HAP-1 (cell line): ENCODE measurements at regions not wholly inside any gene's neighbourhood (a gene's known extent, or its start where the extent isn't known, plus 50 kb on each side); places are given as distances from the start of the nearest gene placed in this dataset.

Experiments
- DNase-seq, 2 experiments: peaks; one replicate each; pipeline ENCODE4 v3.0.0-alpha.2; 2016 to 2020; ENCODE audit warnings: low spot score in 2 of 2
- H3K27me3 ChIP-seq: fragments of 250-450 bp; sonication (Bioruptor Pico); 2 replicates; pipeline ENCODE4 v1.5.1; 2020; ENCODE audit warnings: low read depth, mild to moderate bottlenecking, moderate library complexity
- H3K36me3 ChIP-seq: fragments of 250-450 bp; sonication (Bioruptor Pico); replicated peaks from 2 replicates; pipeline ENCODE4 v1.5.1; 2020; ENCODE audit warnings: mild to moderate bottlenecking
- H3K4me1 ChIP-seq: fragments of 250-450 bp; sonication (Bioruptor Pico); 2 replicates; pipeline ENCODE4 v1.5.1; 2020; ENCODE audit warnings: mild to moderate bottlenecking
- H3K4me3 ChIP-seq: fragments of 250-450 bp; sonication (Bioruptor Pico); 2 replicates; pipeline ENCODE4 v1.5.1; 2020; ENCODE audit warnings: mild to moderate bottlenecking, moderate library complexity
- H3K9me3 ChIP-seq: fragments of 250-450 bp; sonication (Bioruptor Pico); 2 replicates; pipeline ENCODE4 v1.5.1; 2020; ENCODE audit warnings: mild to moderate bottlenecking, moderate library complexity
- in situ Hi-C: fragments of 300-500 bp; cut with MboI; formaldehyde crosslinking; loops from 3 replicates; pipeline ENCODE4 v1.14.3; 2020; ENCODE audit warnings: low sequenced_read_pairs, inconsistent platforms, mixed read lengths

DNA sequence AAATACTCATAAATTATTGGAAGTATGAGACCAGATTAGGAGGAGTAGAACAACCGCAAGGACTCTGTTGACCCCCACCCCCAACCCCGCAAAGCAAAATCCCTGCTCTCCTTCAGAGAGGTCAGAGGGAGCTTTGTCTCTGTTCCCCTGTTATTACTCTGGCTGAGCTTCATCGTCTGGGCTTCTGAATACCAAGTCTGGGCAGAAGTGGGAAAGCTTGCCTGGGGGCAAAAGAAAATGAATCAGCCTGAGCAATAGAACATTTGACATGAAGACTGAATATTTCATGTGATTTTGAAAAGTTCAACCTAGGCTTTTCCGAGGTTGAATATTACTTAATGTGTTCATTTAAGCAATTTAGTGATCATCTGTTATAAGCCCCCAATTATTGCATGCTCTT is 114.6 kb upstream of the ARHGAP28 start:
- no peaks in the 10 kb centered on the region for H3K36me3 ChIP-seq
- H3K9me3 ChIP-seq: no peaks in the 10 kb centered on the region; the same call in 1 of the 2 replicates
- DNase-seq: no peak
- in situ Hi-C loops: no loop called here
- H3K4me3 ChIP-seq: no peak overlapping the region
- no peaks in the 10 kb centered on the region for H3K4me1 ChIP-seq
- no peaks in the 10 kb centered on the region for H3K27me3 ChIP-seq

DNA sequence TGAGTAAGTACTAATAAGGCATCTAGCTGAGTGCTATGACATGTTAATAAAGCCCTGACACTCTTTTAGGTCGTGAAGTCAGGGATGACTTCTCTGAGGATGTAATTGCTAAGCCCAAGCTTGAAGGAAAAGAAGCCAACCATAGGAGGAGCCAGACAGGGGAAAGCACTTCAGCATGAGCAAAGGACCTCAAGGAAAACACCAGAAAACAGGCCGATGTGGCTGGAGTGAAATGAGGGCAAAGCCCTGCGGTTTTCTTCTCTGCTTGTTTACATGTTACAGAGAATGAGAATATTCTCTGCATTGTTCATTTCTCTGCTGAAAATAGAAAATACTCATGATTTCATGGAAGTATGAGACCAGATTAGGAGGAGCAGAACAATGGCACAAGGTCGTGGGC is 112.5 kb upstream of the ARHGAP28 start:
- H3K4me1 ChIP-seq: no peaks in the 10 kb centered on the region
- no peaks in the 10 kb centered on the region; the same call in 1 of the 2 replicates for H3K9me3 ChIP-seq
- no peak overlapping the region for H3K4me3 ChIP-seq
- no peaks in the 10 kb centered on the region for H3K36me3 ChIP-seq
- in situ Hi-C loops: no loop called here
- no peak for DNase-seq
- H3K27me3 ChIP-seq: no peaks in the 10 kb centered on the region

DNA sequence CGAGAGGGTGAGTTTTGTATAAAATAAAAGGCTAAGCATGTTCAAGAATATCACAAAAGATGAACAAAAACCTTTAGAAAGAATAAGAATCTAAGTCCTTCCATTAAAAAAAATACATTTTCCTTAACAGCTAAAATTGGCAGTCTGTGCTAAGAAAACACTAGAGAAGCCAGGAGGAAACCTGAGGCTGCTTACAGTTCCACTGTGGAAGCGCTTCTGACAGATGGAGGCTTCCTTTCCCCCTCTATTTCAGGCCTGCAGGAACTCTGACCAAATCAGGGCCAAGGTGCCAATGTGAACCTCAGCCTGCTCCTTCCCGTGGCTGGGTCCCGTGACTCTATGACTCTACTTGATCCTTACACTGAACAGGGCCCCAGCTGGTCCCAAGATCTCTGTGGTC is 108.1 kb upstream of the ARHGAP28 start:
- in situ Hi-C loops: no loop called here
- Histone ChIP-seq H3K27me3 (no peaks in the 10 kb centered on the region), H3K36me3 (no peaks in the 10 kb centered on the region), H3K4me1 (no peaks in the 10 kb centered on the region), H3K9me3 (no peaks in the 10 kb centered on the region; the same call in 1 of the 2 replicates), H3K4me3 (no peak overlapping the region)
- no peak for DNase-seq

- Histone ChIP-seq H3K36me3 (no peaks in the 10 kb centered on the region), H3K9me3 (no peaks in the 10 kb centered on the region; the same call in 1 of the 2 replicates), H3K27me3 (no peaks in the 10 kb centered on the region), H3K4me1 (no peaks in the 10 kb centered on the region), H3K4me3 (no peak overlapping the region)
- in situ Hi-C loops: no loop called here
- DNase-seq: no peak
These were observed 106.2 kb upstream of the ARHGAP28 start for GRCh38 chr18:6623278-6623677.

- Histone ChIP-seq H3K4me1 (no peaks in the 10 kb centered on the region), H3K36me3 (no peaks in the 10 kb centered on the region), H3K27me3 (no peaks in the 10 kb centered on the region), H3K9me3 (no peaks in the 10 kb centered on the region; the same call in 1 of the 2 replicates), H3K4me3 (no peak overlapping the region)
- in situ Hi-C loops: no loop called here
- no peak for DNase-seq
These were observed 105.2 kb upstream of the ARHGAP28 start for GRCh38 chr18:6624271-6624660.

- in situ Hi-C loops: no loop called here
- Histone ChIP-seq H3K36me3 (no peaks in the 10 kb centered on the region), H3K4me1 (no peaks in the 10 kb centered on the region), H3K9me3 (no peaks in the 10 kb centered on the region; the same call in 1 of the 2 replicates), H3K4me3 (no peak overlapping the region), H3K27me3 (no peaks in the 10 kb centered on the region)
- no peak for DNase-seq
These were observed 104.7 kb upstream of the ARHGAP28 start for GRCh38 chr18:6624661-6625311.

- no peaks in the 10 kb centered on the region; the same call in 1 of the 2 replicates for H3K9me3 ChIP-seq
These were observed 104.0 kb upstream of the ARHGAP28 start for GRCh38 chr18:6625481-6625880.

DNA sequence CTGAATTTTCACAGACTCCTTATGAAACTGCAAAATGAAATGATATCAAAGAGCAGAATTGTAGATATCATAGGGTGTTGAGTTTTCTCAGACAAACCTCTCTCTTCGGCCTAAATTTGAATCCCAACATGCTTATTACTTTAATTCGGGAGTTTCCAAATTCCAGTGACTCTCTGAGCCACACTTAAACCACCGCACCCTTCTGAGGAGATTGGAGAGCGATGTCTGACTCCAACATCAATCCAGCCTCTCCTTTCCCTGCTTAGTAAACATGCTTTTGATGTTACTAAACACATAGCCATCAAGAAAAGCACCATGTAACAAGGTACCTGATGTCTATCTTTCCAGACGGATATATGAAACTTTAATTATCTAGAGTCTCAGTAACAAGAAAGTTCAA is 103.1 kb upstream of the ARHGAP28 start:
- DNase-seq: no peak
- H3K4me3 ChIP-seq: no peak overlapping the region
- in situ Hi-C loops: no loop called here
- no peaks in the 10 kb centered on the region for H3K4me1 ChIP-seq
- no peaks in the 10 kb centered on the region; the same call in 1 of the 2 replicates for H3K9me3 ChIP-seq
- H3K36me3 ChIP-seq: no peaks in the 10 kb centered on the region
- no peaks in the 10 kb centered on the region for H3K27me3 ChIP-seq

More at GRCh38 chr18:6625481-6625880, 104.0 kb upstream of the ARHGAP28 start:
- Histone ChIP-seq H3K4me3 (no peak overlapping the region), H3K4me1 (no peaks in the 10 kb centered on the region), H3K36me3 (no peaks in the 10 kb centered on the region), H3K27me3 (no peaks in the 10 kb centered on the region)
- DNase-seq: no peak
- in situ Hi-C loops: no loop called here

GRCh38 chr18:6627645-6628044 is 101.9 kb upstream of the ARHGAP28 start:
- no peaks in the 10 kb centered on the region for H3K36me3 ChIP-seq
- H3K27me3 ChIP-seq: no peaks in the 10 kb centered on the region
- H3K4me1 ChIP-seq: no peaks in the 10 kb centered on the region
- no peak for DNase-seq
- H3K4me3 ChIP-seq: no peak overlapping the region
- H3K9me3 ChIP-seq: no peaks in the 10 kb centered on the region; the same call in 1 of the 2 replicates
- in situ Hi-C loops: no loop called here

DNA sequence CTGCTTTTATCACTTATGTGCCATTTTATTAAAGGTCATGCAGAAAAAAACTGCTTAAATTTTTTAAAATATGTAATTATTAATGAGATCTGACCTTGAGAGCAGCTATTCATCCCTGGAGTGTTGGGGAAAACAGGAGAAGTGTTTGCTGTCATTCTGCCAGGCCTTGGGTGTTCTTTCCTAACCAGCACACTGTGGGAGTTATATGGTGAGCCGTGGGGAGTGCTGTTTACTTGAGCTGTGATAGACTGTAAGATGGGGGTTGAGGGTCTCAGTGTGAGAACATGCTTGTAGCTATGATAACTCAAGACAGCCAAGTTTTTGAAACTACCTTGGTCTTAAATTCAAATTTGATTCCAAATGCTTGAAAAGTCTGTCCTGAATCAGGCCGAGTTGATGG is 101.3 kb upstream of the ARHGAP28 start:
- no peak overlapping the region for H3K4me3 ChIP-seq
- H3K9me3 ChIP-seq: no peaks in the 10 kb centered on the region; the same call in 1 of the 2 replicates
- H3K36me3 ChIP-seq: no peaks in the 10 kb centered on the region
- no peak for DNase-seq
- in situ Hi-C loops: no loop called here
- H3K27me3 ChIP-seq: no peaks in the 10 kb centered on the region
- no peaks in the 10 kb centered on the region for H3K4me1 ChIP-seq

DNA sequence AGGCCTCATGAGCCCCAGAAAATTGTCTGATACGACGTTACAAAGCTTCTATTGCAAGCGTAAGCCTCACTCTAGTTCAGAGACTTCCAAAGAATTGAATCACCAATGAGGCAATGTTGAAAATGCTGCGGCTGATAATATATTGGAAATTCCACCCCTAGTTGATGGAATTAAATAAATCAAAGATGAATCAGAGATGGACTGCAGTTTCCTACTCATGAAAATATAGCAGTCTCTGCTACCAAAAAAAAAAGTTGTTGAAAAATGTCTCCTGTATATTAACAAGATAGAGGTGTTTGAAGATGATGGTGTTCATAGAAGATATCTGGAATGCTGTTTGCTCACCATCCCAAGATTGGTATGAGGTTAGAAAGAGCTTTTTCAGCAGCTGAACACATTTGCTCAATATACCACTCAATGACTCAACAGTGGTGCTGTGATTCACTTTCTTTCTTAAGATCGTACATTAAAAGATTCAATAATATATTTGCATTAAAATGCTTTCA is 99.8 kb upstream of the ARHGAP28 start:
- H3K9me3 ChIP-seq: no peaks in the 10 kb centered on the region; the same call in 1 of the 2 replicates
- in situ Hi-C loops: no loop called here
- DNase-seq: no peak
- H3K36me3 ChIP-seq: no peaks in the 10 kb centered on the region
- H3K27me3 ChIP-seq: no peaks in the 10 kb centered on the region
- H3K4me1 ChIP-seq: no peaks in the 10 kb centered on the region
- no peak overlapping the region for H3K4me3 ChIP-seq

DNA sequence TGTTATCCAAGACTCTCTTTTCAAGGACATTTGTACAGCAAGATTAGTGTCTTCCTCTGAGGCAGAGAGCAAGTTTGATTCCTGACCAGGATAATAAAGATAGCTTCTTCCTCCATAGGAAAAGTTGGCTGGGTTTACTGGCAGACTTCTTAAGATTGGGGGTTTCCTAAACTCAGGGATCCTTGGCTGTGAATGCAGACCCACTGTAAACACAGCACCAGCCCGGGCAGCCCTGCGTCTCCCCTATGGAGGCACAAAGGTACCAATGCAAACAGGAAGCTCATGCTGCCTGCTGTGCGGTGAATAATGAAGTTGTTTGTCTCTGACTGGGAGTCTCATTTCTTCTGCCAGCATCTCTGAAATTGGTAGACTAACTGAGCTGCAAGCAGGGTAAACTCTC is 96.2 kb upstream of the ARHGAP28 start:
- H3K27me3 ChIP-seq: no peaks in the 10 kb centered on the region
- H3K4me1 ChIP-seq: no peaks in the 10 kb centered on the region
- DNase-seq: no peak
- H3K4me3 ChIP-seq: no peak overlapping the region
- in situ Hi-C loops: no loop called here
- H3K36me3 ChIP-seq: no peaks in the 10 kb centered on the region
- H3K9me3 ChIP-seq: no peaks in the 10 kb centered on the region; the same call in 1 of the 2 replicates

DNA sequence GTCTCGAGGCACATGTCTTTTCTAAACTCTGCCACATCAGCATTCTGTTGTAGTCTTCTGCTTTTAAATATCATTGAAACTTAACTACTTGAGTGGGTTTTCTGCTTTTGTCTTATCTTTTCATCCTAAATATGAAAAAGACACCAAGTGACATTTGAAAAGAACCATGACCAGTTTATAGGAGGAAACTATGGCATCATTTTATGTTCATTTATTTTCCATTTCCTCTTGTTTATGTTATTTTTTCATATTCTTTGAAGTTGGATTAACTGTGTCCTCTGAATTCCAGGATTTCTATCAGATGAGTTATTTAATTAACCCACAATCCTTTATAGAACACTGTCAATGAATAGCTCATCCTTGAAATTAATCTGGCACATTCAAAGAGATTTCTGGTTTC is 93.4 kb upstream of the ARHGAP28 start:
- H3K4me1 ChIP-seq: no peaks in the 10 kb centered on the region
- no peaks in the 10 kb centered on the region for H3K36me3 ChIP-seq
- no peaks in the 10 kb centered on the region for H3K27me3 ChIP-seq
- H3K9me3 ChIP-seq: no peaks in the 10 kb centered on the region
- in situ Hi-C loops: no loop called here
- no peak overlapping the region for H3K4me3 ChIP-seq
- DNase-seq: no peak

- Histone ChIP-seq H3K9me3 (no peaks in the 10 kb centered on the region), H3K27me3 (no peaks in the 10 kb centered on the region), H3K4me3 (no peak overlapping the region), H3K36me3 (no peaks in the 10 kb centered on the region), H3K4me1 (no peaks in the 10 kb centered on the region)
- no peak for DNase-seq
- in situ Hi-C loops: no loop called here
These were observed 91.1 kb upstream of the ARHGAP28 start for GRCh38 chr18:6638447-6638846.

- no peaks in the 10 kb centered on the region for H3K4me1 ChIP-seq
- H3K36me3 ChIP-seq: no peaks in the 10 kb centered on the region
- no peak for DNase-seq
- in situ Hi-C loops: no loop called here
- no peaks in the 10 kb centered on the region for H3K9me3 ChIP-seq
- no peaks in the 10 kb centered on the region for H3K27me3 ChIP-seq
- no peak overlapping the region for H3K4me3 ChIP-seq
These were observed 90.2 kb upstream of the ARHGAP28 start for GRCh38 chr18:6639305-6639704.
